Thymus (tissue), 11 donors: ENCODE measurements at regions not wholly inside any gene's neighbourhood (a gene's known extent, or its start where the extent isn't known, plus 50 kb on each side); places are given as distances from the start of the nearest gene placed in this dataset.
"Not testable (repeated sequence)": the region's sequence is repeated elsewhere in the genome, so short reads cannot be mapped to it uniquely, and the experiment has no call there.

Source experiments
- DNase-seq, 9 donors: peaks; one replicate each; pipeline ENCODE4 v3.0.0-alpha.2; 2013; ENCODE audit warnings: low spot score in 9 of 9, low read depth in 6 of 9, missing footprints in 1 of 9
- H3K27ac ChIP-seq, 2 donors: one replicate each; pipeline ENCODE4 v1.5.1; 2013; ENCODE audit warnings: control low read depth in 1 of 2, low read depth in 1 of 2, low read length in 1 of 2, mild to moderate bottlenecking in 1 of 2, moderate library complexity in 1 of 2
- H3K27me3 ChIP-seq, 2 donors: one replicate each; pipeline ENCODE4 v1.5.1; 2013; ENCODE audit warnings: low read length in 1 of 2; ENCODE audit not compliant: control insufficient read depth in 2 of 2, insufficient read depth in 1 of 2
- H3K36me3 ChIP-seq, 2 donors: one replicate each; pipeline ENCODE4 v1.5.1; 2013; ENCODE audit warnings: low read length in 1 of 2, mild to moderate bottlenecking in 1 of 2, moderate library complexity in 1 of 2; ENCODE audit not compliant: control insufficient read depth in 2 of 2, insufficient read depth in 2 of 2
- H3K4me1 ChIP-seq, 2 donors: one replicate each; pipeline ENCODE4 v1.5.1; 2013; ENCODE audit warnings: low read length in 2 of 2; ENCODE audit not compliant: control insufficient read depth in 2 of 2, insufficient read depth in 2 of 2
- H3K4me3 ChIP-seq, 2 donors: one replicate each; pipeline ENCODE4 v1.5.1; 2013; ENCODE audit warnings: low read length in 2 of 2, control low read depth in 1 of 2, mild to moderate bottlenecking in 1 of 2
- H3K9me3 ChIP-seq, 2 donors: one replicate each; pipeline ENCODE4 v1.5.1; 2013; ENCODE audit warnings: low read length in 1 of 2, mild to moderate bottlenecking in 1 of 2; ENCODE audit not compliant: control insufficient read depth in 2 of 2, insufficient read depth in 1 of 2
- WGBS: extraction: QIAGEN DNeasy Blood & Tissue Kit; methylation state at CpG from one replicate; pipeline ENCODE4 v1.1.7; 2013; 5-methylcytosine and 5-hydroxymethylcytosine counted together
- donor health status: healthy.

DNA sequence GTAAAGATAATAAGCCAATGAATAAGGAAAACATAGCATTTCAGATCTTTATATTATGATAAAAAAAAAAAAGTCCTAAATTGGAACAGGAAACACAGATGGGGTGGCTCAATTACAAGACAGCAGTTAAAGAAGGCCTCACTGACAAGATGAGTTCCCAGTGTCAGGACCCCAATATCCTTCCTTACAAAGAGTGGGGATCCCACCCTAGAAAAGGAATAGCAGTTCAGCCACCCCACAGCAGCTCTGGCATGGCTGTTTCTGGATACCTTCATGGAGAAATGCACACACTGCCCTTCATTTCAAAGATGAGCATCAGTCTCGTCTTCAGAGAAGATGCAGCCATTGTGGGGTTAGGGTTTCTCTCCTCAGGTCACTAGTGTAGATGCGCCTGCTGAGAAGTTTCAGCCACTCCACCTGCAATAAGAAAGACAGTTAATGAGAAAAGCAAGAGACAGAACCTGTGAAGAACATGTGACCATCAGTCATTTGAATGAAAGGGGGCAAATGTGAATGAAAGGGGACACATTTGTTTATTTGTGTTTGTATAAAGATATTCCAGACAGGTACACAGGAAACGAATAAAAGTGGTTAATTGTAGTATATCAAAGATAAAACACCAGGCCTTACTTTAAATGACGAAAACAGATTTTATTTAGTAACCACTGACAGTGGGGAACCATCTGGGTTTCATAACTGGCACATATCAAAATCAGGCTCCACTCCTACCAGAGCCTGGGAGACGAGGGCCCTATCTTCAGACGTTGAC, 121.3 kb upstream of the PRSS16 start:
- 97% methylated on average over 6 of the region's 6 CpGs for WGBS
- H3K4me1 ChIP-seq: peaks cover 6 to 21% of the 10 kb centered on the region in 2 donors
- H3K27me3 ChIP-seq: no peaks in the 10 kb centered on the region
- H3K36me3 ChIP-seq: no peaks in the 10 kb centered on the region
- H3K9me3 ChIP-seq: no peaks in the 10 kb centered on the region
- DNase-seq: no peak
- no peak overlapping the region for H3K4me3 ChIP-seq
- H3K27ac ChIP-seq: no peak overlapping the region

- Histone ChIP-seq H3K4me3 (peak overlapping the region; percentile 40 to 45), H3K27ac (peak overlapping the region in 1 of 2 donors; percentile 60)
- 18% methylated on average over 23 of the region's 23 CpGs for WGBS
Observed at GRCh38 chr6:27126815-27127537, 120.5 kb upstream of the PRSS16 start.

DNA sequence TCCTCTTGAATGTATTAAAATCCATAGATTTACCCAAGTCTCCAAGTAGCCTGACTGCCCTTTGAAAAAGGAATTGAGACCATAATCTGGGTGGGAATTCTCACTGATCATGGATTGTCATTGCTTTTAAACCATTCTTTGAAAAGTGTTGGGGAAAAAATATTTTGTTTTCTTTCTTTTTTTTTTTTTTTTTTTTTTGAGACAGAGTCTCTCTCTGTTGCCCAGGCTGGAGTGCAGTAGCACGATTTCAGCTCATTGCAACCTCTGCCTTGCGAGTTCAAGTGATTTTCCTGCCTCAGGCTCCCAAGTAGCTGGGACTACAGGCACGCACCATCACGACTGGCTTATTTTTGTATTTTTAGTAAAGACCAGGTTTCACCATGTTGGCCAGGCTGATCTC, 119.6 kb upstream of the PRSS16 start:
- H3K4me3 ChIP-seq, H3K27me3 ChIP-seq, H3K36me3 ChIP-seq, H3K9me3 ChIP-seq: not testable (repeated sequence)
- peak overlapping the region in 1 of 2 donors; percentile 70 for H3K27ac ChIP-seq
- WGBS: 89% methylated on average over 4 of the region's 4 CpGs
- peak in 1 of 9 donors; percentile 18 for DNase-seq
- H3K4me1 ChIP-seq: peaks cover 6 to 26% of the 10 kb centered on the region in 2 donors

More at GRCh38 chr6:27126815-27127537, 120.5 kb upstream of the PRSS16 start:
- peak in 8 of 9 donors; percentile 78 to 97 (median 93) for DNase-seq
- peaks cover 6 to 21% of the 10 kb centered on the region in 2 donors for H3K4me1 ChIP-seq
- H3K27me3 ChIP-seq: no peaks in the 10 kb centered on the region
- H3K9me3 ChIP-seq: no peaks in the 10 kb centered on the region
- no peaks in the 10 kb centered on the region for H3K36me3 ChIP-seq

- WGBS: 94% methylated on average over 4 of the region's 4 CpGs
- DNase-seq: peak in 1 of 9 donors; percentile 56
- peak overlapping the region in 1 of 2 donors; percentile 70 for H3K27ac ChIP-seq
Observed at GRCh38 chr6:27128311-27129094, 119.0 kb upstream of the PRSS16 start.

DNA sequence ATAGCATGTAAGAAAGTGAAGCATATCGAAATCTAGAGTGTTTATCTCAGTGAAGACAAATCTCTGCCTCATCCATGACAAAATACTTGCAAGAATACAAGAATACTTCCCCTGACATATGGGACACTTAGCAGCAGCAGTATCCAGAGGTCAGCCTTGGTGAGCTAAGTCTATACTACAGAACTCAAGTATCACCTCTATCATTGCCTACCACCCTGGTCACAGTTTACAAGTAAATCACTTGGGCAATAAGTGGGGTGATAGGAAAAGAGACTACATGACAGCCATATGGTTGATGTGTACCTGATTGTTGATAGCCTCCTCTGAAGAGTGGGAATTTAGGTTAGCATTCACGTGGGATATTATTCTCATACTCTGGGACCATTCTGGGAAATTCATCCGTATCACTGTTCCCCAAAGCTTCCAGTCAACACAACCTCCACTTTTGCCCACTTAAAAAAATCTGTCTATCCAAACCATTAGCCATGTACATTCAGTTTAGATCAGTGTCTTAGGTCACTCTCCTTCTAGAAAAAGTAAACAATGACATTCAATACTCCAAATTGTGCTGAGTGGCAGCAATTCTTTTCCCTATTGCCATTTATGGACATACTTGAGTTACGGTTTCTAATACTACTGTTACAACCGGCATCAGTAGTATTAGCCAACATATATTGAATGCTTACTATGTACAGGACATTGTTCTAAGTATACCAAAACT, 118.2 kb upstream of the PRSS16 start:
- 98% methylated on average over 5 of the region's 5 CpGs for WGBS
- DNase-seq: no peak
- H3K4me3 ChIP-seq: no peak overlapping the region
- H3K36me3 ChIP-seq: no peaks in the 10 kb centered on the region
- H3K4me1 ChIP-seq: peaks cover 11 to 35% of the 10 kb centered on the region in 2 donors
- no peaks in the 10 kb centered on the region for H3K27me3 ChIP-seq
- H3K27ac ChIP-seq: peak overlapping the region in 1 of 2 donors; percentile 70
- no peaks in the 10 kb centered on the region for H3K9me3 ChIP-seq

More at GRCh38 chr6:27128311-27129094, 119.0 kb upstream of the PRSS16 start:
- H3K4me3 ChIP-seq: no peak overlapping the region
- H3K9me3 ChIP-seq: no peaks in the 10 kb centered on the region
- H3K36me3 ChIP-seq: no peaks in the 10 kb centered on the region
- no peaks in the 10 kb centered on the region for H3K27me3 ChIP-seq
- peaks cover 6 to 29% of the 10 kb centered on the region in 2 donors for H3K4me1 ChIP-seq

- Histone ChIP-seq H3K9me3 (peaks cover 0 to 5% of the 10 kb centered on the region in 2 donors), H3K36me3 (no peaks in the 10 kb centered on the region), H3K4me1 (peaks cover 11 to 38% of the 10 kb centered on the region in 2 donors), H3K4me3 (peak overlapping the region; percentile 69 to 70), H3K27me3 (no peaks in the 10 kb centered on the region), H3K27ac (peak overlapping the region in 1 of 2 donors; percentile 99)
- DNase-seq: no peak
- WGBS: 98% methylated on average over 8 of the region's 8 CpGs
Observed at GRCh38 chr6:27129917-27130316, 117.6 kb upstream of the PRSS16 start.

GRCh38 chr6:27130668-27131428, 116.7 kb upstream of the PRSS16 start:
- peak overlapping the region; percentile 69 to 70 for H3K4me3 ChIP-seq
- H3K27ac ChIP-seq: peak overlapping the region; percentile 87 to 99
- no peaks in the 10 kb centered on the region for H3K27me3 ChIP-seq
- H3K9me3 ChIP-seq: peaks cover 0 to 5% of the 10 kb centered on the region in 2 donors
- peaks cover 11 to 39% of the 10 kb centered on the region in 2 donors for H3K4me1 ChIP-seq
- peak in 1 of 9 donors; percentile 57 for DNase-seq
- 47% methylated on average over 7 of the region's 7 CpGs for WGBS
- H3K36me3 ChIP-seq: no peaks in the 10 kb centered on the region

DNA sequence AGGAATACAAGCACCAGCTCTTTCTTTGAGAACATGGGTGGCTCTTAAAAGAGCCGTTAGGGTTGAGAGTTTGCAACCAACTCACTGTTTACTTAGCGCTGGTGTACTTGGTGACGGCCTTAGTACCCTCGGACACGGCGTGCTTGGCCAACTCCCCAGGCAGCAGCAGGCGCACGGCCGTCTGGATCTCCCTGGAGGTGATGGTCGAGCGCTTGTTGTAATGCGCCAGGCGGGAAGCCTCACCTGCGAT, 115.3 kb upstream of the PRSS16 start:
- H3K4me3 ChIP-seq: peak overlapping the region; percentile 69 to 70
- under 1% methylated on average over 14 of the region's 14 CpGs for WGBS
- H3K27ac ChIP-seq: peak overlapping the region; percentile 99
- not testable (repeated sequence) for DNase-seq, H3K9me3 ChIP-seq, H3K27me3 ChIP-seq, H3K36me3 ChIP-seq
- peaks cover 4 to 36% of the 10 kb centered on the region in 2 donors for H3K4me1 ChIP-seq
